ENCODE measurements at regions not wholly inside any gene's neighbourhood (a gene's known extent, or its start where the extent isn't known, plus 50 kb on each side); places are given as distances from the start of the nearest gene placed in this dataset.
A peak's percentile ranks its signal among the peaks of the same experiment; 100 is the strongest.

DNA sequence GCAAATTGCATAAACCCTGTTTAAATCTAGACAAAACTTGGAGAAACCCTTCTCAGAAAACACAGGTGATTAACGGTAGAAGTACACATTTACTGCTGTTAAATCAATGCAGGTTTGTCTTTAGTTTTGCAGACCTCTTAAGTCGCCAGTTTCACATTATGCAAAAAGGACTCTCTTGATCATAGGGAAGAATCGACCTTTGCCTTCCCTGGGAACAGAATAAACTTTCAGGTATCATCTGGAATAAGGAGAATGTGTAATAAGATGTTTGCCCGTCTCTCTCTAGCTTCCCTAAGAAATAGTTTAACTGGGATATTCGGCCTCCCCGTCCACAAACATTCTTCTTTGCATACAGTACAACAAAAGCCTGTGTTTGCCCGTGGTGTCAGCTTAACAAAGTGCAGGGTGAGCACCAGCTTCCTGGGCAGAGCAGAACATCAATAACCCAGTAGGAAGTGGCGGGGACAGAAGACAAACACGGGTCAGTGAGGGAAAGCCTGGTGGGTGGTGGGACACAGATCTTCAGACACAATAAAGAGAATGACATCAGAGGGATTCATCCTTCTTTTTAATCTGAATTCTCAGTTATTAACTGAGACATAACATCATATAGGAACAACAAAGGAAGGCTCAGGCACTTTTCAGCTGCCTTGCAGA is 1077.7 kb upstream of the SLC10A2 start:
- Histone ChIP-seq H3K9me3 (ENCODE audit: insufficient read depth, low read length) (no peaks in the 10 kb centered on the region), H3K36me3 (replicated peaks; ENCODE audit: low read depth, low read length) (no peaks in the 10 kb centered on the region), H4K20me1 (ENCODE audit: insufficient read depth, low read length) (no peaks in the 10 kb centered on the region), H2AFZ (ENCODE audit: low read depth, low read length) (peak overlapping the region; percentile 90), H3K79me2 (ENCODE audit: low read length) (no peaks in the 10 kb centered on the region), H3K4me3 (ENCODE audit: low read length) (peak overlapping the region; percentile 0; the same call in 1 of the 2 replicates), H3K4me1 (ENCODE audit: low read length) (no peaks in the 10 kb centered on the region), H3K9ac (ENCODE audit: low read length) (no peak overlapping the region), H3K27me3 (ENCODE audit: low read depth, low read length) (no peaks in the 10 kb centered on the region), H3K27ac (ENCODE audit: low read length) (no peak overlapping the region), H3K4me2 (ENCODE audit: low read length) (no peak overlapping the region)
- no peak for TF ChIP-seq EZH2phosphoT487 (IDR thresholded peaks at IDR 0.05; ENCODE audit: low read depth)
- TF ChIP-seq, protein P1, sequence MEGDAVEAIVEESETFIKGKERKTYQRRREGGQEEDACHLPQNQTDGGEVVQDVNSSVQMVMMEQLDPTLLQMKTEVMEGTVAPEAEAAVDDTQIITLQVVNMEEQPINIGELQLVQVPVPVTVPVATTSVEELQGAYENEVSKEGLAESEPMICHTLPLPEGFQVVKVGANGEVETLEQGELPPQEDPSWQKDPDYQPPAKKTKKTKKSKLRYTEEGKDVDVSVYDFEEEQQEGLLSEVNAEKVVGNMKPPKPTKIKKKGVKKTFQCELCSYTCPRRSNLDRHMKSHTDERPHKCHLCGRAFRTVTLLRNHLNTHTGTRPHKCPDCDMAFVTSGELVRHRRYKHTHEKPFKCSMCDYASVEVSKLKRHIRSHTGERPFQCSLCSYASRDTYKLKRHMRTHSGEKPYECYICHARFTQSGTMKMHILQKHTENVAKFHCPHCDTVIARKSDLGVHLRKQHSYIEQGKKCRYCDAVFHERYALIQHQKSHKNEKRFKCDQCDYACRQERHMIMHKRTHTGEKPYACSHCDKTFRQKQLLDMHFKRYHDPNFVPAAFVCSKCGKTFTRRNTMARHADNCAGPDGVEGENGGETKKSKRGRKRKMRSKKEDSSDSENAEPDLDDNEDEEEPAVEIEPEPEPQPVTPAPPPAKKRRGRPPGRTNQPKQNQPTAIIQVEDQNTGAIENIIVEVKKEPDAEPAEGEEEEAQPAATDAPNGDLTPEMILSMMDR (IDR thresholded peaks at IDR 0.05; ENCODE audit: low read depth, low read length): no peak

DNA sequence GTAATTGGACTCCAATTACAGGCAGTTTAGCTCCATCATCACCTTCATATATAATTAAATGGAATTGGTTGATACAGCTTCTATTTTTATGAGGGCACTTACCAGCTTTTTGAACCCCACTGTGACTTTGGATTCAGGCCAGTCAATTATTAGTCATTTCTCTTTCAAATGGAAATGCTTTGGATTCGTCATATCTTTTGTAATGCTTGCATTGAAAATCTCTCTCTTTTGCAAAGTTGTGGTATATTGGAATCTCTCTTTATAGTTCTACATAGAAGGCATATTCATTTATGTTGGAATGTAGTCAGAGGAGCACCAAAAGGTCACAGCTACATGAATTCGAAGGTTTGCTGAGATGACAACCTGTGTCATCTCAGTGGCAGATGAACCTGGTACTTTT is 1074.3 kb upstream of the SLC10A2 start:
- Histone ChIP-seq H4K20me1 (ENCODE audit: insufficient read depth, low read length) (no peaks in the 10 kb centered on the region), H3K27ac (ENCODE audit: low read length) (no peak overlapping the region), H3K79me2 (ENCODE audit: low read length) (no peaks in the 10 kb centered on the region), H3K27me3 (ENCODE audit: low read depth, low read length) (no peaks in the 10 kb centered on the region), H3K9me3 (ENCODE audit: insufficient read depth, low read length) (no peaks in the 10 kb centered on the region), H3K4me1 (ENCODE audit: low read length) (no peaks in the 10 kb centered on the region), H3K36me3 (replicated peaks; ENCODE audit: low read depth, low read length) (no peaks in the 10 kb centered on the region), H3K9ac (ENCODE audit: low read length) (no peak overlapping the region), H2AFZ (ENCODE audit: low read depth, low read length) (no peak overlapping the region), H3K4me3 (ENCODE audit: low read length) (no peak overlapping the region), H3K4me2 (ENCODE audit: low read length) (no peak overlapping the region)
- TF ChIP-seq EZH2phosphoT487 (IDR thresholded peaks at IDR 0.05; ENCODE audit: low read depth): no peak
- TF ChIP-seq, protein P1 (IDR thresholded peaks at IDR 0.05; ENCODE audit: low read depth, low read length): no peak

DNA sequence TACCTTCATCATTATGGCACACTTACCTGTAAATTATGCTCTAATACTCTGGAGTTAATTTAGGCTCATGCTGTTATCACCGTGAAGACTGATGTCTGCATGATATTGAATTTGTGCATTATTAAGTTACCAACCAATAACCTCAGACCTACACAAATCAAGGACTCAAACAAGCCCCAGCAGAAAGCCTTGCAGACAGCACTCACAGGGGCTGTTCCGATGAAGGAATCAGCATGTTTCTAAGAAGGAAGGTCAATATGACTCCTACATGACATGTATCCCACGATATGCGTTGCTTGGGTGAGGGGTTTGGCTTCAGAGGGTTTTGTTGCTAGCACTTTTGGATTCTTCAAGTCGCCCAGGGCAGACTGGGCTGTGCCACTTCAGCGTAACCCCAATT is 1071.2 kb upstream of the SLC10A2 start:
- no peak overlapping the region for H3K9ac ChIP-seq (ENCODE audit: low read length)
- no peaks in the 10 kb centered on the region for H3K9me3 ChIP-seq (ENCODE audit: insufficient read depth, low read length)
- H4K20me1 ChIP-seq (ENCODE audit: insufficient read depth, low read length): no peaks in the 10 kb centered on the region
- H2AFZ ChIP-seq (ENCODE audit: low read depth, low read length): no peak overlapping the region
- no peak overlapping the region for H3K4me2 ChIP-seq (ENCODE audit: low read length)
- no peaks in the 10 kb centered on the region for H3K36me3 ChIP-seq (replicated peaks; ENCODE audit: low read depth, low read length)
- no peaks in the 10 kb centered on the region for H3K27me3 ChIP-seq (ENCODE audit: low read depth, low read length)
- no peak overlapping the region for H3K27ac ChIP-seq (ENCODE audit: low read length)
- no peaks in the 10 kb centered on the region for H3K4me1 ChIP-seq (ENCODE audit: low read length)
- no peaks in the 10 kb centered on the region for H3K79me2 ChIP-seq (ENCODE audit: low read length)
- TF ChIP-seq, protein P1 (IDR thresholded peaks at IDR 0.05; ENCODE audit: low read depth, low read length): no peak
- TF ChIP-seq EZH2phosphoT487 (IDR thresholded peaks at IDR 0.05; ENCODE audit: low read depth): no peak
- H3K4me3 ChIP-seq (ENCODE audit: low read length): no peak overlapping the region

DNA sequence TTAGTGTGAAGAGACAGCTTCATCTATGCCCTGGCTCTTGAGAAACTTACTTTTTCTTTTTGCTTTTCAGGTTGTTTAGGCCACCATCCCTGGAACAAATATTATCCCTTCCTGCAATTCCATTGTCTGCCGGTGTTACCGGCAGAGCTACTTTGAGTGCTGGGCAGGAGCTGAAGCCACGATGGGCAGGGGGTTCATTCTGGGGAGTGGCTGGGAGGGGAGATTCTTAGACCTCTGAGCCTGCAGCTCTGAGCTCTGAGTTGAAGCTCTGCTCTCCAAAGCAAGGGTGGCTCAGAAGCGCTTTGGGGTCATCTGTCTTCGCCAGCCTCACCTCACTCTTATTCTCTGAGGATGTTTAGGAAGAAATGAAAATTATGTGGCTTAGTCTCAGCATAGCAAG is 1066.6 kb upstream of the SLC10A2 start:
- Histone ChIP-seq H2AFZ (ENCODE audit: low read depth, low read length) (no peak overlapping the region), H3K4me3 (ENCODE audit: low read length) (no peak overlapping the region), H3K4me1 (ENCODE audit: low read length) (no peaks in the 10 kb centered on the region), H4K20me1 (ENCODE audit: insufficient read depth, low read length) (no peaks in the 10 kb centered on the region), H3K27ac (ENCODE audit: low read length) (no peak overlapping the region), H3K27me3 (ENCODE audit: low read depth, low read length) (no peaks in the 10 kb centered on the region), H3K79me2 (ENCODE audit: low read length) (no peaks in the 10 kb centered on the region), H3K4me2 (ENCODE audit: low read length) (no peak overlapping the region), H3K36me3 (replicated peaks; ENCODE audit: low read depth, low read length) (no peaks in the 10 kb centered on the region), H3K9me3 (ENCODE audit: insufficient read depth, low read length) (no peaks in the 10 kb centered on the region), H3K9ac (ENCODE audit: low read length) (no peak overlapping the region)
- no peak for TF ChIP-seq EZH2phosphoT487 (IDR thresholded peaks at IDR 0.05; ENCODE audit: low read depth)
- TF ChIP-seq, protein P1 (IDR thresholded peaks at IDR 0.05; ENCODE audit: low read depth, low read length): no peak

Data from OCI-LY3 (cell line).